WTC11 (cell line): ENCODE measurements at regions not wholly inside any gene's neighbourhood (a gene's known extent, or its start where the extent isn't known, plus 50 kb on each side); places are given as distances from the start of the nearest gene placed in this dataset.

Source experiments
- ATAC-seq: fragments of 200-7000 bp; cut with Tn5 transposase; 2 replicates; pipeline ENCODE4 v1.10.0; 2021; ENCODE audit warnings: mild to moderate bottlenecking, moderate library complexity
- CTCF ChIA-PET: fragments of 300-600 bp; sonication (Branson Sonifier 250); formaldehyde crosslinking; loops from one replicate; lab custom pipeline; 2021; ENCODE audit warnings: antibody characterized with exemption; lab: Charles Lee
- POLR2A ChIA-PET: fragments of 350-600 bp; sonication (Branson Sonifier 250); formaldehyde crosslinking; loops from one replicate; lab custom pipeline; 2021; ENCODE audit warnings: antibody characterized with exemption; lab: Charles Lee
- DNase-seq: peaks from one replicate; pipeline ENCODE4 v3.0.0; 2021; ENCODE audit warnings: low spot score
- H3K27ac Mint-ChIP-seq: 2 replicates; pipeline ENCODE4 v1.8.0; 2021; ENCODE audit warnings: mixed read lengths
- H3K27me3 Mint-ChIP-seq: 2 replicates; pipeline ENCODE4 v1.8.0; 2021; ENCODE audit warnings: low read depth, mild to moderate bottlenecking, moderate library complexity, mixed read lengths
- H3K36me3 Mint-ChIP-seq: 2 replicates; pipeline ENCODE4 v1.8.0; 2021; ENCODE audit warnings: mixed read lengths
- H3K4me1 Mint-ChIP-seq: 2 replicates; pipeline ENCODE4 v1.8.0; 2022; ENCODE audit warnings: mixed read lengths
- H3K4me3 Mint-ChIP-seq: 2 replicates; pipeline ENCODE4 v1.8.0; 2021; ENCODE audit warnings: mild to moderate bottlenecking, moderate library complexity, mixed read lengths
- H3K9me3 Mint-ChIP-seq: 2 replicates; pipeline ENCODE4 v1.8.0; 2021; ENCODE audit warnings: mixed read lengths
- ATF1 ChIP-seq: sonication (generic); formaldehyde crosslinking; IDR thresholded peaks from 2 replicates; pipeline ENCODE4 v1.8.1; 2023; ENCODE audit warnings: mild to moderate bottlenecking, moderate library complexity, missing genetic modification reagents
- ETV6 ChIP-seq: sonication (generic); formaldehyde crosslinking; IDR thresholded peaks from 2 replicates; pipeline ENCODE4 v1.8.1; 2022; ENCODE audit warnings: mild to moderate bottlenecking, missing genetic modification reagents
- FOXK1 ChIP-seq: sonication (generic); formaldehyde crosslinking; IDR thresholded peaks from 2 replicates; pipeline ENCODE4 v1.8.0; 2022; ENCODE audit warnings: mild to moderate bottlenecking, moderate library complexity, missing genetic modification reagents
- GRHL2 ChIP-seq: fragments of 250-450 bp; sonication (Bioruptor Pico); IDR thresholded peaks from 2 replicates; pipeline ENCODE4 v1.8.0; 2022; ENCODE audit warnings: mild to moderate bottlenecking, moderate library complexity; ENCODE audit not compliant: insufficient replicate concordance, severe bottlenecking
- GTF2I ChIP-seq: fragments of 250-450 bp; sonication (Bioruptor Pico); conservative IDR thresholded peaks from 2 replicates; pipeline ENCODE4 v1.4.0; 2021; ENCODE audit warnings: mild to moderate bottlenecking
- JAZF1 ChIP-seq: fragments of 250-450 bp; sonication (Bioruptor Pico); IDR thresholded peaks from 2 replicates; pipeline ENCODE4 v1.9.0; 2021; ENCODE audit warnings: moderate library complexity, mild to moderate bottlenecking, inconsistent platforms
- NFATC4 ChIP-seq: fragments of 250-450 bp; sonication (Bioruptor Pico); IDR thresholded peaks from 2 replicates; pipeline ENCODE4 v1.9.0; 2021; ENCODE audit warnings: mild to moderate bottlenecking
- NFYB ChIP-seq: sonication (generic); formaldehyde crosslinking; conservative IDR thresholded peaks from 2 replicates; pipeline ENCODE4 v1.8.0; 2022; ENCODE audit warnings: low read depth, missing genetic modification reagents
- NR1H2 ChIP-seq: sonication (generic); formaldehyde crosslinking; IDR thresholded peaks from 2 replicates; pipeline ENCODE4 v1.9.0; 2021; ENCODE audit warnings: mild to moderate bottlenecking, moderate library complexity, missing genetic modification reagents
- RORB ChIP-seq: fragments of 250-450 bp; sonication (Bioruptor Pico); IDR thresholded peaks from 2 replicates; pipeline ENCODE4 v1.9.0; 2021; ENCODE audit warnings: mild to moderate bottlenecking
- TP53 ChIP-seq: sonication (generic); formaldehyde crosslinking; IDR thresholded peaks from 2 replicates; pipeline ENCODE4 v1.8.1; 2023; ENCODE audit warnings: mild to moderate bottlenecking, missing genetic modification reagents
- ZBTB21 ChIP-seq: sonication (generic); formaldehyde crosslinking; IDR thresholded peaks from 2 replicates; pipeline ENCODE4 v1.8.1; 2023; ENCODE audit warnings: mild to moderate bottlenecking, missing genetic modification reagents, borderline replicate concordance
- ZNF396 ChIP-seq: fragments of 250-450 bp; sonication (Bioruptor Pico); IDR thresholded peaks from 2 replicates; pipeline ENCODE4 v1.8.0; 2021; ENCODE audit warnings: mild to moderate bottlenecking, moderate library complexity, borderline replicate concordance
- TF ChIP-seq, protein P1 (sequence below): sonication (generic); formaldehyde crosslinking; IDR thresholded peaks from 2 replicates; pipeline ENCODE4 v1.8.0; 2023; ENCODE audit warnings: missing genetic modification reagents, mild to moderate bottlenecking, borderline replicate concordance
- TF ChIP-seq, protein P2 (sequence below): sonication (generic); formaldehyde crosslinking; IDR thresholded peaks from 2 replicates; pipeline ENCODE4 v1.8.0; 2022; ENCODE audit warnings: missing genetic modification reagents
- TF ChIP-seq, protein P3 (sequence below): sonication (generic); formaldehyde crosslinking; IDR thresholded peaks from 2 replicates; pipeline ENCODE4 v1.8.1; 2022; ENCODE audit warnings: mild to moderate bottlenecking, moderate library complexity, missing genetic modification reagents
- TF ChIP-seq, protein P4 (sequence below): sonication (generic); formaldehyde crosslinking; IDR thresholded peaks from 2 replicates; pipeline ENCODE4 v1.8.0; 2022; ENCODE audit warnings: mild to moderate bottlenecking, missing genetic modification reagents
- TF ChIP-seq, protein P5 (sequence below): fragments of 250-450 bp; sonication (Bioruptor Pico); IDR thresholded peaks from 2 replicates; pipeline ENCODE4 v2.1.2; 2022; ENCODE audit warnings: mild to moderate bottlenecking, moderate library complexity
- TF ChIP-seq, protein P6 (sequence below): sonication (generic); formaldehyde crosslinking; IDR thresholded peaks from 2 replicates; pipeline ENCODE4 v1.8.0; 2023; ENCODE audit warnings: mild to moderate bottlenecking, missing genetic modification reagents

DNA sequence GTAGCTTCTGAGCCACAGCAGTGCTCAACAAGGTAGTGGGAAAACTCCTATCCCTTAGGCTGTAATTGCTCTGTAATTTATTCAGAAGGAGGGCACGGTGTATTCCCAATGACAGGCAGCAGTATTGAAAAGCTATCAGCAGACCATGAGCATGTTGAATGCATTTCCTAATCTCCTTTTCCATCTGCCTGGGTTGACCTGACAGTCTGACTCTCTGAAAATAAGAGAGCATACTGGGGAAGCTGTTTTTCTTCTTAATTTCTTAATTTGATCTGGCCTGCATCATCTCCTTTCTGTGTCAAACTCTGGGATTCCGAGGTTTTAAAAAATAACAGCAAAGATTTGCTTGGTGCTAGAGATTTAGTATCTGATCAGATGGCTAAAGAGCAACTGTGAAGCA is 88.1 kb upstream of the SLC35F3 start (continued):
- TF ChIP-seq, protein P1, sequence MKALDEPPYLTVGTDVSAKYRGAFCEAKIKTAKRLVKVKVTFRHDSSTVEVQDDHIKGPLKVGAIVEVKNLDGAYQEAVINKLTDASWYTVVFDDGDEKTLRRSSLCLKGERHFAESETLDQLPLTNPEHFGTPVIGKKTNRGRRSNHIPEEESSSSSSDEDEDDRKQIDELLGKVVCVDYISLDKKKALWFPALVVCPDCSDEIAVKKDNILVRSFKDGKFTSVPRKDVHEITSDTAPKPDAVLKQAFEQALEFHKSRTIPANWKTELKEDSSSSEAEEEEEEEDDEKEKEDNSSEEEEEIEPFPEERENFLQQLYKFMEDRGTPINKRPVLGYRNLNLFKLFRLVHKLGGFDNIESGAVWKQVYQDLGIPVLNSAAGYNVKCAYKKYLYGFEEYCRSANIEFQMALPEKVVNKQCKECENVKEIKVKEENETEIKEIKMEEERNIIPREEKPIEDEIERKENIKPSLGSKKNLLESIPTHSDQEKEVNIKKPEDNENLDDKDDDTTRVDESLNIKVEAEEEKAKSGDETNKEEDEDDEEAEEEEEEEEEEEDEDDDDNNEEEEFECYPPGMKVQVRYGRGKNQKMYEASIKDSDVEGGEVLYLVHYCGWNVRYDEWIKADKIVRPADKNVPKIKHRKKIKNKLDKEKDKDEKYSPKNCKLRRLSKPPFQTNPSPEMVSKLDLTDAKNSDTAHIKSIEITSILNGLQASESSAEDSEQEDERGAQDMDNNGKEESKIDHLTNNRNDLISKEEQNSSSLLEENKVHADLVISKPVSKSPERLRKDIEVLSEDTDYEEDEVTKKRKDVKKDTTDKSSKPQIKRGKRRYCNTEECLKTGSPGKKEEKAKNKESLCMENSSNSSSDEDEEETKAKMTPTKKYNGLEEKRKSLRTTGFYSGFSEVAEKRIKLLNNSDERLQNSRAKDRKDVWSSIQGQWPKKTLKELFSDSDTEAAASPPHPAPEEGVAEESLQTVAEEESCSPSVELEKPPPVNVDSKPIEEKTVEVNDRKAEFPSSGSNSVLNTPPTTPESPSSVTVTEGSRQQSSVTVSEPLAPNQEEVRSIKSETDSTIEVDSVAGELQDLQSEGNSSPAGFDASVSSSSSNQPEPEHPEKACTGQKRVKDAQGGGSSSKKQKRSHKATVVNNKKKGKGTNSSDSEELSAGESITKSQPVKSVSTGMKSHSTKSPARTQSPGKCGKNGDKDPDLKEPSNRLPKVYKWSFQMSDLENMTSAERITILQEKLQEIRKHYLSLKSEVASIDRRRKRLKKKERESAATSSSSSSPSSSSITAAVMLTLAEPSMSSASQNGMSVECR (CRISPR knock-in tag) = no peak
- TF ChIP-seq, protein P2, sequence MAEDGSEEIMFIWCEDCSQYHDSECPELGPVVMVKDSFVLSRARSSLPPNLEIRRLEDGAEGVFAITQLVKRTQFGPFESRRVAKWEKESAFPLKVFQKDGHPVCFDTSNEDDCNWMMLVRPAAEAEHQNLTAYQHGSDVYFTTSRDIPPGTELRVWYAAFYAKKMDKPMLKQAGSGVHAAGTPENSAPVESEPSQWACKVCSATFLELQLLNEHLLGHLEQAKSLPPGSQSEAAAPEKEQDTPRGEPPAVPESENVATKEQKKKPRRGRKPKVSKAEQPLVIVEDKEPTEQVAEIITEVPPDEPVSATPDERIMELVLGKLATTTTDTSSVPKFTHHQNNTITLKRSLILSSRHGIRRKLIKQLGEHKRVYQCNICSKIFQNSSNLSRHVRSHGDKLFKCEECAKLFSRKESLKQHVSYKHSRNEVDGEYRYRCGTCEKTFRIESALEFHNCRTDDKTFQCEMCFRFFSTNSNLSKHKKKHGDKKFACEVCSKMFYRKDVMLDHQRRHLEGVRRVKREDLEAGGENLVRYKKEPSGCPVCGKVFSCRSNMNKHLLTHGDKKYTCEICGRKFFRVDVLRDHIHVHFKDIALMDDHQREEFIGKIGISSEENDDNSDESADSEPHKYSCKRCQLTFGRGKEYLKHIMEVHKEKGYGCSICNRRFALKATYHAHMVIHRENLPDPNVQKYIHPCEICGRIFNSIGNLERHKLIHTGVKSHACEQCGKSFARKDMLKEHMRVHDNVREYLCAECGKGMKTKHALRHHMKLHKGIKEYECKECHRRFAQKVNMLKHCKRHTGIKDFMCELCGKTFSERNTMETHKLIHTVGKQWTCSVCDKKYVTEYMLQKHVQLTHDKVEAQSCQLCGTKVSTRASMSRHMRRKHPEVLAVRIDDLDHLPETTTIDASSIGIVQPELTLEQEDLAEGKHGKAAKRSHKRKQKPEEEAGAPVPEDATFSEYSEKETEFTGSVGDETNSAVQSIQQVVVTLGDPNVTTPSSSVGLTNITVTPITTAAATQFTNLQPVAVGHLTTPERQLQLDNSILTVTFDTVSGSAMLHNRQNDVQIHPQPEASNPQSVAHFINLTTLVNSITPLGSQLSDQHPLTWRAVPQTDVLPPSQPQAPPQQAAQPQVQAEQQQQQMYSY = no peak

DNA sequence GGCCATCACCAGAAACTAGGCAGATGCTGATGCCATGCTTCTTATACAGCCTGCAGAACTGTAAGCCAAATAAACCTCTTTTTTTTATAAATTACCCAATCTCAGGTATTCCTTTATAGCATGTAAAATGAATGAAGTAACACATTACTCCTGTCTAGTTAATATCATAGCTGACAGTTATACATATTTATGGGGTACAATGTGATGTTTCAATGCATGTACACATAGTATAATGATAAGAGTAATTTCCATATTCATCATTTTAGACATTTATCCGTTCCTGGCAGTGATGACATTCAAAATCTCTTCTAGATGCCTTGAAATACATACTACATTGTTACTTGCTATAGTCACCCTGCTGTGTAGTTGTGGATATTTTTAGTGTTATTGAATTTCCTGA is 85.4 kb upstream of the SLC35F3 start:
- H3K4me3 Mint-ChIP-seq = no peak overlapping the region
- no peaks in the 10 kb centered on the region for H3K36me3 Mint-ChIP-seq
- no peak for DNase-seq
- CTCF ChIA-PET = no interaction called here
- no peak overlapping the region for H3K27ac Mint-ChIP-seq
- no peaks in the 10 kb centered on the region; the same call in 1 of the 2 replicates for H3K27me3 Mint-ChIP-seq
- POLR2A ChIA-PET = no interaction called here
- ATAC-seq = no peak
- H3K9me3 Mint-ChIP-seq = peaks cover 6% of the 10 kb centered on the region
- no peaks in the 10 kb centered on the region for H3K4me1 Mint-ChIP-seq
- no peak for TF ChIP-seq NR1H2 (CRISPR knock-in tag)
- TF ChIP-seq NFYB (CRISPR knock-in tag) = no peak
- TF ChIP-seq NFATC4 = no peak
- TF ChIP-seq, protein P3, sequence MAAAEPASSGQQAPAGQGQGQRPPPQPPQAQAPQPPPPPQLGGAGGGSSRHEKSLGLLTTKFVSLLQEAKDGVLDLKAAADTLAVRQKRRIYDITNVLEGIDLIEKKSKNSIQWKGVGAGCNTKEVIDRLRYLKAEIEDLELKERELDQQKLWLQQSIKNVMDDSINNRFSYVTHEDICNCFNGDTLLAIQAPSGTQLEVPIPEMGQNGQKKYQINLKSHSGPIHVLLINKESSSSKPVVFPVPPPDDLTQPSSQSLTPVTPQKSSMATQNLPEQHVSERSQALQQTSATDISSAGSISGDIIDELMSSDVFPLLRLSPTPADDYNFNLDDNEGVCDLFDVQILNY (CRISPR knock-in tag) = no peak
- TF ChIP-seq, protein P2 = no peak
- TF ChIP-seq RORB (CRISPR knock-in tag) = no peak
- no peak for TF ChIP-seq ZNF396
- TF ChIP-seq, protein P4, sequence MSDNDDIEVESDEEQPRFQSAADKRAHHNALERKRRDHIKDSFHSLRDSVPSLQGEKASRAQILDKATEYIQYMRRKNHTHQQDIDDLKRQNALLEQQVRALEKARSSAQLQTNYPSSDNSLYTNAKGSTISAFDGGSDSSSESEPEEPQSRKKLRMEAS = no peak
- TF ChIP-seq JAZF1 = no peak
- TF ChIP-seq ZBTB21 (CRISPR knock-in tag) = no peak
- TF ChIP-seq, protein P5, sequence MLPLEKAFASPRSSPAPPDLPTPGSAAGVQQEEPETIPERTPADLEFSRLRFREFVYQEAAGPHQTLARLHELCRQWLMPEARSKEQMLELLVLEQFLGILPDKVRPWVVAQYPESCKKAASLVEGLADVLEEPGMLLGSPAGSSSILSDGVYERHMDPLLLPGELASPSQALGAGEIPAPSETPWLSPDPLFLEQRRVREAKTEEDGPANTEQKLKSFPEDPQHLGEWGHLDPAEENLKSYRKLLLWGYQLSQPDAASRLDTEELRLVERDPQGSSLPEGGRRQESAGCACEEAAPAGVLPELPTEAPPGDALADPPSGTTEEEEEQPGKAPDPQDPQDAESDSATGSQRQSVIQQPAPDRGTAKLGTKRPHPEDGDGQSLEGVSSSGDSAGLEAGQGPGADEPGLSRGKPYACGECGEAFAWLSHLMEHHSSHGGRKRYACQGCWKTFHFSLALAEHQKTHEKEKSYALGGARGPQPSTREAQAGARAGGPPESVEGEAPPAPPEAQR (CRISPR knock-in tag) = no peak
- TF ChIP-seq TP53 (CRISPR knock-in tag) = no peak
- TF ChIP-seq GRHL2 = no peak
- no peak for TF ChIP-seq ATF1 (CRISPR knock-in tag)
- no peak for TF ChIP-seq GTF2I (CRISPR knock-in tag)
- TF ChIP-seq ETV6 (CRISPR knock-in tag) = no peak
- TF ChIP-seq, protein P6, sequence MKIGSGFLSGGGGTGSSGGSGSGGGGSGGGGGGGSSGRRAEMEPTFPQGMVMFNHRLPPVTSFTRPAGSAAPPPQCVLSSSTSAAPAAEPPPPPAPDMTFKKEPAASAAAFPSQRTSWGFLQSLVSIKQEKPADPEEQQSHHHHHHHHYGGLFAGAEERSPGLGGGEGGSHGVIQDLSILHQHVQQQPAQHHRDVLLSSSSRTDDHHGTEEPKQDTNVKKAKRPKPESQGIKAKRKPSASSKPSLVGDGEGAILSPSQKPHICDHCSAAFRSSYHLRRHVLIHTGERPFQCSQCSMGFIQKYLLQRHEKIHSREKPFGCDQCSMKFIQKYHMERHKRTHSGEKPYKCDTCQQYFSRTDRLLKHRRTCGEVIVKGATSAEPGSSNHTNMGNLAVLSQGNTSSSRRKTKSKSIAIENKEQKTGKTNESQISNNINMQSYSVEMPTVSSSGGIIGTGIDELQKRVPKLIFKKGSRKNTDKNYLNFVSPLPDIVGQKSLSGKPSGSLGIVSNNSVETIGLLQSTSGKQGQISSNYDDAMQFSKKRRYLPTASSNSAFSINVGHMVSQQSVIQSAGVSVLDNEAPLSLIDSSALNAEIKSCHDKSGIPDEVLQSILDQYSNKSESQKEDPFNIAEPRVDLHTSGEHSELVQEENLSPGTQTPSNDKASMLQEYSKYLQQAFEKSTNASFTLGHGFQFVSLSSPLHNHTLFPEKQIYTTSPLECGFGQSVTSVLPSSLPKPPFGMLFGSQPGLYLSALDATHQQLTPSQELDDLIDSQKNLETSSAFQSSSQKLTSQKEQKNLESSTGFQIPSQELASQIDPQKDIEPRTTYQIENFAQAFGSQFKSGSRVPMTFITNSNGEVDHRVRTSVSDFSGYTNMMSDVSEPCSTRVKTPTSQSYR (CRISPR knock-in tag) = no peak
- TF ChIP-seq FOXK1 (CRISPR knock-in tag) = no peak
